HL-60 (cell line): ENCODE measurements at regions not wholly inside any gene's neighbourhood (a gene's known extent, or its start where the extent isn't known, plus 50 kb on each side); places are given as distances from the start of the nearest gene placed in this dataset.

ENCODE experiments used
- DNase-seq, 2 experiments: peaks; one replicate each; pipeline ENCODE4 v3.0.0-alpha.2; 2010 to 2020; ENCODE audit warnings: low read depth in 1 of 2, low spot score in 1 of 2
- H3K27ac ChIP-seq: fragments of 250-450 bp; sonication (Bioruptor Pico); replicated peaks from 2 replicates; pipeline ENCODE4 v1.5.1; 2020; ENCODE audit warnings: mild to moderate bottlenecking, moderate library complexity
- H3K27me3 ChIP-seq: fragments of 250-450 bp; sonication (Bioruptor Pico); 2 replicates; pipeline ENCODE4 v1.5.1; 2021; ENCODE audit warnings: mild to moderate bottlenecking, moderate library complexity; ENCODE audit not compliant: insufficient read depth, poor library complexity, severe bottlenecking
- H3K4me3 ChIP-seq: replicated peaks from 2 replicates; pipeline ENCODE4 v1.5.1; 2011; ENCODE audit warnings: mild to moderate bottlenecking, control low read depth, low read length; ENCODE audit not compliant: insufficient read depth
- GABPA ChIP-seq: IDR thresholded peaks from 2 replicates; pipeline ENCODE4 v1.6.1; 2012; ENCODE audit warnings: low read depth
- POLR2AphosphoS5 ChIP-seq: IDR thresholded peaks from 2 replicates; pipeline ENCODE4 v1.6.1; 2012; ENCODE audit warnings: low read depth
- SPI1 ChIP-seq: IDR thresholded peaks from 2 replicates; pipeline ENCODE4 v1.6.1; 2012; ENCODE audit warnings: low read depth, mild to moderate bottlenecking, borderline replicate concordance
- TF ChIP-seq, protein P1 (sequence below): IDR thresholded peaks from 2 replicates; pipeline ENCODE4 v1.6.1; 2012; ENCODE audit warnings: low read depth; ENCODE audit not compliant: insufficient replicate concordance
- TF ChIP-seq, protein P2 (sequence below): IDR thresholded peaks from one replicate; pipeline ENCODE4 v1.5.1; 2011; ENCODE audit warnings: low read length, control low read depth, inconsistent platforms; ENCODE audit not compliant: insufficient read depth

DNA sequence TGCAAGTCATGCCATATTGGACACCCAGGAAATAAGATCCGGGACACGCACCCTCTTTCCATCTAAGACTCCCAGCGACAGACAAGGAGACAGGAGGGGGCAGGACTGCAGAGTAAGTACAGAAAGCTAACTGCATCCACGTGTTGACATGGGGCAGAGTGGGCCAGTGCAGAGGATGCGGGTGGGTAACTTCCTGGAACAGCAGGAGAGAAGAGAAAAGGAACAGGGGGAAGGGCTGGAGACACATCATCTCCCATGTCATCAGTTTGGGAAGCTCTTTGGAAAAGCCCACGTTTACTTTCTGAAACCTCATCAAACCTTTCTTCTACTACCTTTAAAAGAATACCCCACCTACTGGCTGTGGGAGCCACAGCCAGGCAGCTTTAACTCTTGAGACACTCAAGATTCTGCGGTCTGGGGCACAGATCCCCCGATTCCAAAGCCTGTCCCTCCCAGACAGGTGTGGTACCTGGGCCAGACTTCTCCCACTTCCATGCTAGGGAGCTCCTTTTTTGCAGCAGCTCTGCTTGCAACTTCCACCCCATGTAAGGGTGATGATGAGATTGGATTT, 273.5 kb upstream of the RPL38 start:
- Histone ChIP-seq H3K27ac (no peak overlapping the region), H3K27me3 (peaks cover 2% of the 10 kb centered on the region), H3K4me3 (no peak overlapping the region)
- TF ChIP-seq, protein P1, sequence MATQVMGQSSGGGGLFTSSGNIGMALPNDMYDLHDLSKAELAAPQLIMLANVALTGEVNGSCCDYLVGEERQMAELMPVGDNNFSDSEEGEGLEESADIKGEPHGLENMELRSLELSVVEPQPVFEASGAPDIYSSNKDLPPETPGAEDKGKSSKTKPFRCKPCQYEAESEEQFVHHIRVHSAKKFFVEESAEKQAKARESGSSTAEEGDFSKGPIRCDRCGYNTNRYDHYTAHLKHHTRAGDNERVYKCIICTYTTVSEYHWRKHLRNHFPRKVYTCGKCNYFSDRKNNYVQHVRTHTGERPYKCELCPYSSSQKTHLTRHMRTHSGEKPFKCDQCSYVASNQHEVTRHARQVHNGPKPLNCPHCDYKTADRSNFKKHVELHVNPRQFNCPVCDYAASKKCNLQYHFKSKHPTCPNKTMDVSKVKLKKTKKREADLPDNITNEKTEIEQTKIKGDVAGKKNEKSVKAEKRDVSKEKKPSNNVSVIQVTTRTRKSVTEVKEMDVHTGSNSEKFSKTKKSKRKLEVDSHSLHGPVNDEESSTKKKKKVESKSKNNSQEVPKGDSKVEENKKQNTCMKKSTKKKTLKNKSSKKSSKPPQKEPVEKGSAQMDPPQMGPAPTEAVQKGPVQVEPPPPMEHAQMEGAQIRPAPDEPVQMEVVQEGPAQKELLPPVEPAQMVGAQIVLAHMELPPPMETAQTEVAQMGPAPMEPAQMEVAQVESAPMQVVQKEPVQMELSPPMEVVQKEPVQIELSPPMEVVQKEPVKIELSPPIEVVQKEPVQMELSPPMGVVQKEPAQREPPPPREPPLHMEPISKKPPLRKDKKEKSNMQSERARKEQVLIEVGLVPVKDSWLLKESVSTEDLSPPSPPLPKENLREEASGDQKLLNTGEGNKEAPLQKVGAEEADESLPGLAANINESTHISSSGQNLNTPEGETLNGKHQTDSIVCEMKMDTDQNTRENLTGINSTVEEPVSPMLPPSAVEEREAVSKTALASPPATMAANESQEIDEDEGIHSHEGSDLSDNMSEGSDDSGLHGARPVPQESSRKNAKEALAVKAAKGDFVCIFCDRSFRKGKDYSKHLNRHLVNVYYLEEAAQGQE: no peak
- no peak for TF ChIP-seq GABPA
- no peak for TF ChIP-seq SPI1
- TF ChIP-seq, protein P2, sequence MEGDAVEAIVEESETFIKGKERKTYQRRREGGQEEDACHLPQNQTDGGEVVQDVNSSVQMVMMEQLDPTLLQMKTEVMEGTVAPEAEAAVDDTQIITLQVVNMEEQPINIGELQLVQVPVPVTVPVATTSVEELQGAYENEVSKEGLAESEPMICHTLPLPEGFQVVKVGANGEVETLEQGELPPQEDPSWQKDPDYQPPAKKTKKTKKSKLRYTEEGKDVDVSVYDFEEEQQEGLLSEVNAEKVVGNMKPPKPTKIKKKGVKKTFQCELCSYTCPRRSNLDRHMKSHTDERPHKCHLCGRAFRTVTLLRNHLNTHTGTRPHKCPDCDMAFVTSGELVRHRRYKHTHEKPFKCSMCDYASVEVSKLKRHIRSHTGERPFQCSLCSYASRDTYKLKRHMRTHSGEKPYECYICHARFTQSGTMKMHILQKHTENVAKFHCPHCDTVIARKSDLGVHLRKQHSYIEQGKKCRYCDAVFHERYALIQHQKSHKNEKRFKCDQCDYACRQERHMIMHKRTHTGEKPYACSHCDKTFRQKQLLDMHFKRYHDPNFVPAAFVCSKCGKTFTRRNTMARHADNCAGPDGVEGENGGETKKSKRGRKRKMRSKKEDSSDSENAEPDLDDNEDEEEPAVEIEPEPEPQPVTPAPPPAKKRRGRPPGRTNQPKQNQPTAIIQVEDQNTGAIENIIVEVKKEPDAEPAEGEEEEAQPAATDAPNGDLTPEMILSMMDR: no peak
- TF ChIP-seq POLR2AphosphoS5: no peak
- DNase-seq: no peak

GRCh38 chr17:73932216-73932749, 271.2 kb upstream of the RPL38 start:
- Histone ChIP-seq H3K27ac (no peak overlapping the region), H3K27me3 (no peaks in the 10 kb centered on the region), H3K4me3 (no peak overlapping the region)
- no peak for DNase-seq
- TF ChIP-seq, protein P1: no peak

DNA sequence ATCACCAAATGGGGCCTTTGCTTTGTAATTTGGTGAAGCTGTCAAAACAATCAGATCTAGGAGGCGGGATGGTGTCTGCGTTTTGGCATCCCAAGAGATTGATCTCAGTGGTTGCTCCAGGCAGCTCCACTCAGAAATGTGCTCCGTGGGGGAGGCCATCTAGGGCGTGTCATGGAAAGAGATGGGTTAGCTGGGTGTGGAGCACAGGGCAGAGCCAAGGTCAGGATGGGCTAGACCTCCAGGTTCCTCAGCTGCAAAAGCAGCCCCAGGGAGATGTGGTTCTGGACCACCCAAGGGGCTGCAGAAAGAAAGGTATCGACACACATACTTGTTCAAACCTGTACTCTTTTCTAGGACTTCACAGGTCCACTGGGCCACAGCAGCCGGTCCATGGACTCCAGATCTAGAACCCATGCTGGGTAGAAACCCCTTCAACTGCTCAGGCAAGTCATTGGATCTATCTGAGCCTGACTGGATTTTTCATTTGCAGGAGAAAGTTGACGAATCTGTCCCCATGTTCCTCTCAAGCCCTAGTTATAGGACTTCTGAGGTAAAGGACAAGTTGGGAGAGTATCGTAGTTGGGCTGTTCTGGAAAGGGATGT, 270.2 kb upstream of the RPL38 start:
- H3K27ac ChIP-seq: no peak overlapping the region
- H3K4me3 ChIP-seq: no peak overlapping the region
- no peak for TF ChIP-seq GABPA
- TF ChIP-seq, protein P1: no peak
- no peak for TF ChIP-seq POLR2AphosphoS5
- TF ChIP-seq, protein P2: no peak
- TF ChIP-seq SPI1: no peak
- DNase-seq: no peak
- no peaks in the 10 kb centered on the region for H3K27me3 ChIP-seq
